DMS153 (cell line): ENCODE measurements at regions not wholly inside any gene's neighbourhood (a gene's known extent, or its start where the extent isn't known, plus 50 kb on each side); places are given as distances from the start of the nearest gene placed in this dataset.
"Not testable (repeated sequence)": the region's sequence is repeated elsewhere in the genome, so short reads cannot be mapped to it uniquely, and the experiment has no call there.

ENCODE experiments used
- DNase-seq: peaks from one replicate; lab custom pipeline; 2025; lab: John Stamatoyannopoulos, UW

DNA sequence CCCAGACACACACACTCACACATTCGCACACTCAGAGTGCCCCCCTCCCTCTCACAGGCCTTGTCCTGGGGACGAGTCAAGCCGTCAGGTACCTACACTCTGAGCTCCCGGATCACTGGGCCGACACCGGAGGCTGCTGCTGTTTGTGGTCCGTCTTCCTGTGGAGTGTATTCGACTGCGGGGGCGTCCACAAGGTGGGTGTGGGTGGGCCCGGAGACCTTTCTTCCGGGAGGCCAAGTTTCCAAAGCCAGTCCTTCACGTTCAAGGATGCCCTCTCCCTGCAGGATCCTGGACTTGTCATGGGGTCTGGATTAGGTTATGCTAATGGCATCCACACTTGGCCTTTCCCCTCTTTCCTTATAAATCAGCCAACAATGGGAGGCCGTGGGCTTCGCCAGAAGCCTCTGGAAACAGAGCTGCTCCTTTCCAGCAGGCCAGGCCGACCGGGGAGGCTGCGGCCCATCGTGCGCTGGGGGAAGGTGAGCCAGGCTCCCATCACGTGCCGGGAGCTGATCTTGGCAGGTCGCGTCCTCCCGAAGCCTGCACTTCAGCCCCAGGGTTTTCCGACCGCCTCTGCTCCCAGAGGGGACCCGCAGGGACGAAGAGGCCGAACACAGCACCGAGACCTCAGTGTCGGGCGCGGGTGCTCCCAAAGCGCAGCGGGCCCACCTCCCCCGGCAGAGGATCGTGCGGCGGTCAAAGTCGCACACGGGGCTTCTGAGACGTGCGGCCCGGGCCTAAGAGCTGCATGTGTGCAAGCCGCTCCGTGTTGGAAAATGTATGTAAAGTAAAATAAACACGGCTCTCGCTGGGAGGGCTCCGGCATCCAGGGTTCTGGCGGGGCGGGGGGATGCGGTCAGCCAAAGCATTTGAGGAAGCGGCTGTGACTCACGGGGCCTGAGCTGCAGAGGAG lies 196.5 kb upstream of the ZNF469 start:
- DNase-seq, result not testable (repeated sequence)

DNA sequence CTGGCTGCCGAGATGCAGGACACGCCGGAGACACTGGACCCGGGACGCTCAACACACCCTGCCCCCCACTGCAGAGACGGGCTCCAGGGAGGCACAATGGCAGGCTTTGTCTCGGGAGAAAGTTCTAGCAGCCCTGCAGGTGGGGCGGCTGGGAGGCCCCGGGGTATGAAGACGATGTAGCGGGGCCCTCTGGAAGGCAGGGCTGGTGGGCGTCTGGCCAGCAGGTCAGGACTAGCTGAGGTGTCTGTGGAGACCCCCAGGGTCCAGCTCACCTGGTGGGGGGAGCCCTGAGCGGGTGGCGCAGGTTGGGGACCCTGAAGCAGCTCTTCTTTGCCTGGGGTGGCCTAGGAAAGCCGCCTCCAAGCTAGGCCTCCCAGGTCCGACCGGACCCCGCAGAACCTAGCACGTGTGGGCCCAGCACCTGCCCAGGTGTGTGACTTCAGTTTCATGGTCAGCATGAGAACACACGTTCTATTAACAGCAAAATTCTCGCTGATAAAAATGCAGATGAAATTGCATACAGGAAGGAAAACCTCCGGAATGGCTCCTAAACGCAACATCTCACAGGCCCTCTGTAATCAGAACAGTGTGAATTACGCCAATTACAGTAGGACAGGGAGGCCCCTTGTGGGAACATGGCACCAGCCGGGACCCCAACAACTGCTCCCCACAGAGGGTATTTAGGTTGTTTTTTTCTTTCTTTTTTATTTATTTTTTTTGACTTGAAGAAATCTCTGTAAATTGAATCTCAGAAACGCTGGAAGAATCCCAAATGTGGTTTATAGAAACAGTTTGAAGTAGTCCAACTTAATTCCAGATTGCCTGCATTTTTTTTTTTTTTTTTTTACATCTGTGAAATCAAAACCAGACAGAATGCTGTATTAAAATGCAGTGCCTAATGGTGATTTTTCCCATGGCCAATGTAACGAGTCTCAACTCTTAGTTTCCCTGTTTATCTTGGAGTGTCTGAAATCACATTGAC lies 195.6 kb upstream of the ZNF469 start:
- not testable (repeated sequence) for DNase-seq

DNA sequence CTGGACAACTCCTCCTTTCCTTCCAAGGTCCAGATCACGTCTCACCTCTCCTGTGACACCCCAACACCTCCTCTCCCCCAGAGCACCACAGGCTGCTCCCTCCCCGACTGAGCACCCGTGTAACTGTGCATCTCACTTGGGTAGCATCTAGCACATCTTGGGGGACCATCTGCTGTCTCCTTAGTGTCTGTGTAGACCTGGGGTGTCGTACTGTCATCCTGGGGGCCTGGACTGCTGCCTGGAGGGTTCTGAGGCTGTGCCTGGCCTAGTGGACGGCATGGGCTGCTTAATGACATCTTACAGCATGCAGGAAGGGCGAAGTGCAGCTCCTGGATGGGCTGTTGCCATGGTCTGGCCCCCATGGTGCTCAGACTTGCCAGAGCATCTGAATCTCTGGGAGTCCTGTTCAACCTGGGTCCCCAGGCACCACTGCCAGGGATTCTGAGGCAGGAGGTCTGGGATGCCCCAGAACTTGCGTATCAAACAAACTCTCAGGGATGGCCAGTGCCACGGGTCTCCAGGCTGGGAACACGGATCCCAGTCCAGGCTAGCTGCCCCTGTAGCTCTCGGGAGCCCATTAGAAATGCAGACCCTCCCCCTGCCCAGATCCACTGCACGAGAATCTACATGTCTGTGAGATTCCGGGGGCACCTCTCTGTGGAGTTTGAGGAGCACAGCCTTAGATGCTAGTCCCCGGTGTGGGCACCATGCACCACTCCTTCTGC lies 194.4 kb upstream of the ZNF469 start:
- DNase-seq, result not testable (repeated sequence)

DNA sequence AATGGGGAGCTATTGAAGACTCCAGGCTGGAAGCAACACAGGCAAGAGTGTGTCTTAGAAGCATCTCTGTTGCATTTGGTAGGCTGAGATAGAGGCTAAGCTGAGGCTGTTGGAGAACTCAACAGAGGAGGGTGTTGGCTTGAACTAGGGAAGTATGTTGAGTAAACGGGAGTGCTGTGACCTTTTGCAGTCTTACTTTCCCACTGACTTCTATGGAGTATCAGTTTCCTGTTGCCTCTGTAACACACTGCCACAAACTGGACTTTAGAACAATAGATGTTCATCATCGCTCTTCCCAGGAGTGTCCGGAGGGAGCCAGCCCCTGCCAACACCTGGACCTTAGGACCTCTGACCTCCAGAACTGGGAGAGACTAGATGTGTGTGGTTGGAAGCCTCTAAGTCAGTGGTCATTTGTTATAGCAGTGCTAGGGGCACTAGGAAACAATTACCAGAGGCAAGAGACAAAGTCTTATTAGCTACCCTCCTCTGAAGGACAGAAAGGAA lies 192.1 kb upstream of the ZNF469 start:
- DNase-seq, result not testable (repeated sequence)

DNA sequence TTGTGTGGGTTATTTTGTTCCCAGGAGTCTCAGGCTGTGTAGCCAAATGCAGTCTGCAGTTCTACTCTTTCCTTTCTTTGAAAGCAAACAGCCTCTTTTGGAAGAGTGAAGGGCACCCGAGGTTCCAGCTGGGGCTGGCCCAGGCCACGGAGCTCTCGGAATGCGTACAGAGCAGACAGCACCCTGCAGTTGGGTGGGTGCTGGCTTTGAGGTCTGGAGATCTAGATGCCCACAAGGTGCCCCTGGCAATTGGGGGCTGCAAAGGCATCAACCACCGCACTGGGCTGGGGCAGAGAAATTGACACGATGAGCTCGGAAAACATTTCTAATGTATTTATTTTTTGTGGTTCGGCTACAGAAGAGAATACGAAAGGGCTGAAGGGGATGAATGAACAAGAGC lies 191.6 kb upstream of the ZNF469 start:
- not testable (repeated sequence) for DNase-seq

DNA sequence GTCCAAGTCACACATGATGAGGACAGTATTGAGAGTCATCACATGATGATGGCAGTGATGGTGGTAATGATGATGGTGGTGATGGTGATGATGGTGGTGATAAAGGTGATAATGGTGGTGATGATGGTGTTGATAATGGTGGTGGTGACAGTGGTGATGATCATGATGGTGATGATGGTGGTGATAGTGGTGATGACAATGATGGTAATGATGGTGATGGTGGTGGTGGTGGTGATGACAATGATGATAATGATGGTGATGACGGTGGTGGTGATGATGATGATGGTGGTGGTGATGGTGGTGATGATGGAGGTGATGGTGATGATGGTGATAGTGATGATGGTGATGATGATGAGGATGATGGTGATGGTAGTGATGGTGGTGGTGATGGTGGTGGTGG lies 190.2 kb upstream of the ZNF469 start:
- no peak for DNase-seq

DNA sequence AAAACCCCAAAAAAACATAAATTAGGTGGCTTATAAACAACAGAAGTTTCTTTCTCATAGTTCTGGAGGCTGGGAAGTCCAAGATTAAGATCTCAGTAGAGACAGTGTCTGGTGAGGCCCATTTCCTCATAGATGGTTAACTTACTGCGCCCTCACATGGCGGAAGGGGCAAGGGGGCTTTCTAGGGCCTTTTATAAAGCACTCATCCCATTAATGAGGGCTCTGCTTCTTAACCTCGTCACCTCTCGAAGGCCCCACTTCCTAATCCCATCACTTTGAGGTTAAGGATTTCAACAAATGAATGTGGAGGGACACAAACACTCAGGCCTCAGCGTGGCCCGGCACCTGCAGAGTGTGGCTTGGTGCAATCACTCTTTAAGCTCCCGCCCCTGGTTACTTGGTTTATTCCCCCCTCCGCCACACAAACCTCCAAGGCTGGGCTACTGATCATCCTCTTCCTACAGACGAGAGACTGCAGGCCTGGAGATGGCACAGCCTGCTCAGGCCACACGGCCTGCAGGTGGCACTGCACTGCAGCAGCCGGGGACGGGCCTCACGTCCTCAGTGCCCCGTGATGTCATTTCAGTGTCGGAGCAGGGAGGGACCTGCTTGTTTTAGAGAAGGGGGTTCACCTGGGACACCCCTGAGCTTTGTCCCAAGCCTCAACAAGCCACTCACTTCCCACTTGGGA lies 188.9 kb upstream of the ZNF469 start:
- DNase-seq, result peak; percentile 10

DNA sequence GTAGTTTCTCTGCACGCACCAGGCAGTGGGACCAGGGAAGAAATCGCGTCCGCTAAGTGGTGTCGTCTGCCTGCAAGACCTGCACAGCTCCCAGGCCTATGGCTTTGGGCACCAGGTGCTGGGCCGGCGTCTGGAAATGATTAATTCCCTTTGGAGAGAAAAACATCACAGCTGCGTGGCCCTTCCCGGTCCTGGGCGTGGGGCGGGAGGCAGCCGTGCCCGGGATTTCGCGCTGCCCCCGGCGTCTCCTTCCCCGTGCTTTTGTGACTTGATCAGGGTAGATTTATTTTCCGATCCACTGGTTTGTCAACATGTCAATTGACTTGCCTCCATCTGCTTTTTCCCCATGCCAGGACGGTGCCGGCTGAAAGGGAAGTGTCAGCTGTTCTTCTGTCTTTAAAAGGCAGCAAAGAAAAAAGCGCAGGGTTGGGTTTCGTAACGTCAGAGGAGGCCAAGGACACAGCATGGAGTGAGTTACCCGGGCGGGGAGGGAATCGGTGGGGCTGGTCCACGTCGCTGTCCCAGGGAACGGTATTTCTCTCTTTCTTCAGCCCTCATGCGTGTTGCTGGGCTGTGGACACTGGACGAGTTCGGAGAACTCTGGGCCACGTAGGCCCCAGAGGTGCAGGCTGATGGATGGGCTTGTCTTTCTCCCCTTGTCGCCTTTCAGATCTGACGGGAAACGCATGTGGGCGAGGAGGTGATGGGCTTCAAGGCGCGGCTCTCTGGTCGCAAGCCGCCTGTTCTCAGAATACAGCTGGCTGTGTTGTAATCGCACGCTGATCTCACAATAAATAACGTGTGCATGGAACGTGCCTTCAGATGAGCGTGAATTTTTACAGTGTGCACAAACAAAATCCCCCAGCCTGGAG lies 188.1 kb upstream of the ZNF469 start:
- no peak for DNase-seq

DNA sequence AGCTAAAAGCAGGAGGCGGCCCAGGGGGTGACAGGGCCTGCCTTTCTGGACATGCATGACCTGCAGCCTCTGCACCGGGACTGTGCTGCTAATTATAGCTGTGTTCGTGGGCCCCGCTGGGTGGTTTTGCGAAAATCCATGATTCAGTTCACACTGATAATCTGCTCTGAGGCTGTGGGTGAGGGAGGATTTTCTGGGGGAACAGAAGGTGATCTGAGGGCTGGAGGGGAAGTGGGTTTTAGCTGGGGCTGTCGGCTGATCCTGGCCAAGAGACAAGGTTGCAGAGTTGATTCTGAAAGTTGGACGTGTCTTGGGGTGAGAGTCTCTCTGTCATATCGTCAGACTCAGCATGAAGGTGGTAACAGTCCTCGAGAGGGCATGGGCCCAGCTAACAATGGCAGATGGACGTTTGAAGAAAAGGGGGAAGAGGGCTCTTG lies 187.5 kb upstream of the ZNF469 start:
- DNase-seq, result no peak

DNA sequence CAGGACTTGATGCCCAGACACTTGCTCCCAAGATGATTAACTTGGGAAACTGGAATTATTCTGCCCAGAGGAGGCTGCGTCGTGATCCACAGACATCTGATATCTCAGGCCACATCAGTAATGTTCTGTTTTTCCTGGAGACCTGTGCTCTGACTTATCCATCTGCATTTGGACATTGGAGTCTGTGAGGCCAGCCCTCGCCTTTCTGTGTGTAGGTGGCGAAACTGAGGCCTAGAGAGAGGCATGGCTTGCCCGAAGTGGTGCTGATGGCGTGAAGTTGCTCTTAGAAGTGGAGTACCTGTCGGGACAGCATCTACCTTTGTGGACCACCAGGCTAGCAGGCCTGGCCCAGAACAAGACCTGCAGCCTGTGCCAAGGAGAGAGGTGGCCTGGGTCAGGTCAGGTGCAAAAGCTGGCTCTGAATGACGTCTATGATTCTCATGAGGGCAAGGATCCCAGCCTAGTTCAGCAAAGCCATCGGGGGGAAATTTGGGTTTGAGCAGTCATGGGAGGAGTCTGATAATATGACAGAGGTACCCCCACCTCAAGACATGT lies 186.8 kb upstream of the ZNF469 start:
- no peak for DNase-seq

DNA sequence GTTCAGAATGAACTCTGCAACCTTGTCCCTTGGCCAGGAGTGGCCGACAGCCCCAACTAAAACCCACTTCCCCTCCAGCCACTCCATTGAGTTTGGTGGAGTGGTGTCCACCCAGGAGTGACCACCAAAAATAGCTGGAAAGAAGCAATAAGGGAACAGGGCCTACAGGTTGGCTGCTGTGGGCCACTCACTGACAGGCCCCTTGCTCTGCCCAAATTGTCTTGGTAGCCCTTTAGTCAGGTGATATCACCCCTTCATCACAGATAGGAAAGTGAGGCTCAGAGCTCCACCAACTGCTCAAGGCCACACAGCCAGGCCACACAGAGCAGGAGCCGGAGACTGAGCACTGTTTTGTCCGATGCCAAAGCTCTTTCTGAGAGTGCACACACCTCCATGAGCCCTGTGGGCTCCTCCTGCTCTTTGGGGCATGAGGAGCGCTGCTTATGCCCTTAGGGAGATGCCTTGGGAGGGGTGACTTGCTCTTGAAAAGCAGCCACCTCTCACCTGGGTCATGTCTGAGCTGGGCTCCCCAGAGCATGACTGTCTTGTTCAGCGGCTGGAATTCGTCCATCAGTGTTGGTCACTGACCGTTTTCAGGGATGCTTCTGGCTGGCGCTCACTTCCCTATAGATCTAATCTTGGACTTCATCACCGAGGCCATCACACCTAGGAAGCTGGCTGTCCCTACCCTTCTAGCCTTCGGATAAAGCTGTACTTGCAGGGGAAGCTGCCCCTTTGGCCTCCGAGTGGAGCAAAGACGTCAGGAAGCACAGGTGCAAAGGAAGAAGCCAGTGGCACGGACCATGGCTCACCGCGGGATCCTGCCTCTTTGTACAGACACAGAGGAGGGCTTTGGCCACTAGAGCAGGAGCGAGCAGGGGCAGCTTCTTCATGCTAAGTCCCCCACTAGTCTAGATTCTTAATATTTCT lies 186.0 kb upstream of the ZNF469 start:
- DNase-seq, result no peak

DNA sequence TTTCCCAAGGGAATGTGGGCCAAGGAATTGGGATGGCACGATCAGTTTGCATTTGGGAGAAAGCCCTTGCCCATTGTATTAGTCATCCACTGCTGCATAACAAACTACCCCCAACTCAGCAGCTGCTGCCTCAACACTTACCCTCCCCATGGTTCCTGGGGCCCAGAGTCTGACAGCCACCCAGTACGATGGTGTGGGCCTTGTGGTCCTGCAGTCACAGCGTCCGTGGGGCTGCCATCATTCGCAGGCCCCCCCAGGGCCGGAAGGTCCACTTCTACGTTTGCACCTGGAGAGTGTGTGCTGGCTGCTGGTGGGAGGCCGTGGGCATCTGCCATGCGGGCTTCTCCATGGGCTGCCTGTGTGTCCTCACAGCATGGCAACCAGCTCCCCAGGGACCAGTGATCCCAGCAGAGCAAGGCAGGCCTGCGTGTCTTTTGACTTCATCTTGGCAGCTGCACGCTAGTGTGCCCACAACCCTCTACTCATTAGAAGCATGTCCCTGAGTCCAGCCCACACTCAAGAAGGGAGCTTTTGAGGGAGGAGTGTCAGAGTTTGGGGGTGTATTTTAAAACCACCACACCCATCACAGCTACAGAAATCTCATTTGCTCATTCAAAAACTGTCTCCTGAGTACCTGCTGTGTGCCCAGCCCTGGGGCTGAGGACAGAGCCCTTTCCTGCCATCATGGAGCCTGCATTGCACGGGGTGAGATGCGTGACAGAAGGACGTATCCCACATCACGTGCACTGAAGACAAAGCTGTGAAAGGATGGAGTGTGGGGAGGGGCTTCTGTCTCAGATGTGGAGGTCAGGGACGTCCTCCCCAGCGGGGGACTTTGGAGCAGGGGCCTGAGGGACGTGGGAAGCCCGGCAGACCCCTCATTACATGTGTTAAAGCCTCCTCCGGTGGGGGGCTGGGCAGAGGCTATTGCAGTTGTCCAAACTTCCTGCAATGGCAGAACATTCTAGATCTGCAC lies 185.0 kb upstream of the ZNF469 start:
- DNase-seq, result no peak

DNA sequence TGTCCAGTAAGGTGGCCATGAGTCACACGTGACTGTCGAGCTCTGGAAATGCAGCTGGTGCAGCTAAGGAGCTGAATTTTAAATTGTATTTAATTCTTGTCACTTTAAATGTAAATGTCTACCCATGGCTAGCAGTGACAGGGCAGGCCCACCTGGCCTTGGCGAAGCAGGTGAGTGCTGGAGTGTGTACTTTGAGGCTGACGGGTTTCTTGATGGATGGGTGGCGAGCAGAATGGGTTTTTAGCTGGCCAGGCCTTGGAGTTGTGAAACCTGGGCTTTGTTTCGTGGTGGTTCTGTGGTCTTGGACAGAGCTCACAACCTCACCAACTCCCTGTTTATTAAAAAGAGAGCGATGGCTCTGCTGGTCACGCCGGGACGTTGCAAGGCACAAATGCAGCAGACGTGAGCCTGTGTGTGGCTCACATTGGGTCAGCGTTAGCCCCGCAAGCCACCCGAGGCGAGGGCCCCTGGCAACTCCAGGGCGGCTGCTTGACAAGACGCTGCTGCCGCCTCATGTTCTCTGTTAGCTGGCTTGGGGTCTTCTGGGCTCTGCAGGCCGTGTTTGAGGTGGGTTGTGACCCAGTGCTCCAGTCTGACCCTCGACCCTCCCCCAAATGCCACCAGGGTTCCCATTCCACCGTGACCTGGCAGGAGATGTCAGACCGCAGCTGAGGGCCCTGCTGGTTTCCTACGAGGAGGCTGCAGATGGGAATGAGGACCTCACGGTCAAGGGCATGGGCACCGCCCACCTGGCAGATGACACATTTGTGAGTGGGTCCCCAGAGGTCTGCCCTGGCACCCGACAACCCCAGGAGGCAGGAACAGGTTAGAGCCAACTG lies 184.1 kb upstream of the ZNF469 start:
- DNase-seq, result not testable (repeated sequence)

DNA sequence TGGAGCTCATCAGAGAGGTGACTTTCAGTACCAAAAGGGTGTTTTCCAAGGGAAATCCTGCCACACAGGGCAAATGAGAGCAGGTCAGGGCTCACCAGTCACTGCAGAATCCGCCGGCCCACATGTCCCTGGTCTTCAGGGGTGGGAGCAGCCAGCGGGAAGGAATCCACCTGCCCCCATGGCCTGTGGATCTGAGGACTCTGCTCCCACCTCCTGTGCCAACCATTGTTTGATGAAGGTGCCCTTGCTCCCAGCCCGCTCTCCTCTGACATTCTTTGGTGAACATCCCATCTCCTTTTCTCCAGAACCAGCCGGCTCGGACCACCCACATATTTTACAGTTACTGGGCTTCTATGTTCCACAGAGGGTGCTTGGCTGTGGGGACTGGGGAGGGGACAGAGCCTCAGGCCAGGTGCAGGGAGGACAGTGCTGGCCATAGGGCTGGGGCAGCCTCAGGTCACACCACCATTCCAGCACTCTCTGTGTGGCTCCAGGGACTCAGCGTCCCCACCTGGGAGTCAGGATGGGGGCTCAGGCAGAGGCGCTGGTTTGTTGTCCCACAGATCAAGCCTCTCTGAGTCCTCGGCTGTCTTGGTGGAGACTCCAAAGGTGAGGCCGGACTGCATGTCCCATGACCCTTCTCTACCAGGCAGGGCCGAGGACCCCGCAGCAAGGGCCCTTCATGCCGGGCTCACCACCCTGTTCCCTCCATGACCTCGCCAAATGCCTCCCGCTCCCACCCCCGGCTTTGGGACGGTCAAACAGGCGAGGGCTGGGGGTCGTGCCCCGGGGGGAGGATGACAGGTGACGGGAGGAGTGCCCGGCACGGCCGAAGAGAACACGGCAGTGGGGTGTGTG lies 183.2 kb upstream of the ZNF469 start:
- not testable (repeated sequence) for DNase-seq

DNA sequence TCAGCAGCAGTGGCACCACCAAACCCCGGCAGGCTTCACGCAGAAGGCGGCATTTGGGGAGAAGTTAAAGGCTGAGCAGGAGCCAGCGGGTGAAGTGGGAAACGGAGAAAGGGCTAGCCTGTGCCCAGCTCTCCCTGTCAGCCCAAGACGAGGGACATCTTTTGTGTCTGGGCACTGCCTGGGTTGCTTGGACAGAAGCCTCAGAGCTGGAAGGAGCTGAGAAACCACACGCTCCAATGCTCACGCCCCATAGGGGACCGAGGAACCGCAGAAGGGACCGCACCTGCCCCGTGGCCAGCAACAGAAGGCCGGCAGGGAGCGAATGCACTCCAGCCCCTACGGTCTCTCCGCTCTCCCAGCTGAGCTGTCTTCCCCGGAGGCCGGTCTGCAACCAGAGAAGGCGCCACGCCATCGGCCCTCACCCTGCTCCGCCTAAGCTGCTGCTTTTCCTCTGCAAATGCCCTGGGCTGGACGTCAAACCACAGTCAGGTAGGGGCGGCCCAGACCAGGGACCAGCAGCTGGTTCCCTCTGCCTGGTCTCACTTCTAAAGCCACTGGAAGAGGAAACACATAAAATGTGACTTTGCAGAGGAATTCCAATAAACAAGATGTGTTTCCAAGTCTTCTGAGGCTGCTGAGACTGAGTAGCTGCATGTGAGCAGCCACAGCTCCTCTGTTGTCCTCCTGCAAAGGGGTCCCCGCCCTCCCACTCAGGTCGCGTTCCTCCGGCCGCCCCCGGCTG lies 182.4 kb upstream of the ZNF469 start:
- not testable (repeated sequence) for DNase-seq
